ENCODE measurements at regions not wholly inside any gene's neighbourhood (a gene's known extent, or its start where the extent isn't known, plus 50 kb on each side); places are given as distances from the start of the nearest gene placed in this dataset.

- ATAC-seq: no peak
- H3K4me2 ChIP-seq: no peak overlapping the region
Measured at GRCh38 chr4:13891544-13891939, 264.0 kb upstream of the BOD1L1 start.

GRCh38 chr4:13892739-13893105 lies 265.2 kb upstream of the BOD1L1 start:
- Mint-ChIP-seq H3K4me1 (no peaks in the 10 kb centered on the region), H3K27me3 (ENCODE audit: insufficient read depth, low read depth, poor library complexity) (peaks cover 4% of the 10 kb centered on the region), H3K27ac (no peak overlapping the region), H3K9me3 (no peaks in the 10 kb centered on the region), H3K4me3 (no peak overlapping the region), H3K36me3 (ENCODE audit: low read depth) (no peaks in the 10 kb centered on the region)
- DNase-seq (ENCODE audit: low spot score): no peak
- Histone ChIP-seq H4K20me1 (replicated peaks; ENCODE audit: insufficient read depth) (no peaks in the 10 kb centered on the region), H3K4me2 (no peak overlapping the region), H3K36me3 (ENCODE audit: insufficient read depth) (no peaks in the 10 kb centered on the region), H2AFZ (no peak overlapping the region), H3K27ac (ENCODE audit: low read depth) (no peak overlapping the region), H3K27me3 (ENCODE audit: insufficient read depth) (no peaks in the 10 kb centered on the region), H3K4me3 (no peak overlapping the region), H3K9me2 (ENCODE audit: insufficient read depth) (peaks cover 5% of the 10 kb centered on the region), H3F3A (replicated peaks; ENCODE audit: low read depth) (no peaks in the 10 kb centered on the region), H3K4me1 (ENCODE audit: insufficient read depth) (no peaks in the 10 kb centered on the region), H3K79me2 (replicated peaks; ENCODE audit: insufficient read depth) (no peaks in the 10 kb centered on the region)
- no peak for ATAC-seq
- no peak for TF ChIP-seq ZNF114 (CRISPR knock-in tag; IDR thresholded peaks at IDR 0.05)
- no peak for TF ChIP-seq EZH2 (IDR thresholded peaks at IDR 0.05; ENCODE audit: low read depth, unreplicated experiment)
- TF ChIP-seq POLR2AphosphoS5 (IDR thresholded peaks at IDR 0.05; ENCODE audit: low read depth): no peak
- no peak for TF ChIP-seq STAT1 (IDR thresholded peaks at IDR 0.05; ENCODE audit: unreplicated experiment)
- no peak for TF ChIP-seq CREB1 (CRISPR knock-in tag; IDR thresholded peaks at IDR 0.05; ENCODE audit: low read depth)
- TF ChIP-seq ZNF331 (CRISPR knock-in tag; IDR thresholded peaks at IDR 0.05; ENCODE audit: low read depth): no peak
- TF ChIP-seq, protein P1, sequence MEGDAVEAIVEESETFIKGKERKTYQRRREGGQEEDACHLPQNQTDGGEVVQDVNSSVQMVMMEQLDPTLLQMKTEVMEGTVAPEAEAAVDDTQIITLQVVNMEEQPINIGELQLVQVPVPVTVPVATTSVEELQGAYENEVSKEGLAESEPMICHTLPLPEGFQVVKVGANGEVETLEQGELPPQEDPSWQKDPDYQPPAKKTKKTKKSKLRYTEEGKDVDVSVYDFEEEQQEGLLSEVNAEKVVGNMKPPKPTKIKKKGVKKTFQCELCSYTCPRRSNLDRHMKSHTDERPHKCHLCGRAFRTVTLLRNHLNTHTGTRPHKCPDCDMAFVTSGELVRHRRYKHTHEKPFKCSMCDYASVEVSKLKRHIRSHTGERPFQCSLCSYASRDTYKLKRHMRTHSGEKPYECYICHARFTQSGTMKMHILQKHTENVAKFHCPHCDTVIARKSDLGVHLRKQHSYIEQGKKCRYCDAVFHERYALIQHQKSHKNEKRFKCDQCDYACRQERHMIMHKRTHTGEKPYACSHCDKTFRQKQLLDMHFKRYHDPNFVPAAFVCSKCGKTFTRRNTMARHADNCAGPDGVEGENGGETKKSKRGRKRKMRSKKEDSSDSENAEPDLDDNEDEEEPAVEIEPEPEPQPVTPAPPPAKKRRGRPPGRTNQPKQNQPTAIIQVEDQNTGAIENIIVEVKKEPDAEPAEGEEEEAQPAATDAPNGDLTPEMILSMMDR (conservative IDR thresholded peaks at IDR 0.05; ENCODE audit: low read depth in 2 of 2): no peak
- no peak for TF ChIP-seq NANOG (IDR thresholded peaks at IDR 0.05; ENCODE audit: borderline replicate concordance)
- TF ChIP-seq, protein P2, sequence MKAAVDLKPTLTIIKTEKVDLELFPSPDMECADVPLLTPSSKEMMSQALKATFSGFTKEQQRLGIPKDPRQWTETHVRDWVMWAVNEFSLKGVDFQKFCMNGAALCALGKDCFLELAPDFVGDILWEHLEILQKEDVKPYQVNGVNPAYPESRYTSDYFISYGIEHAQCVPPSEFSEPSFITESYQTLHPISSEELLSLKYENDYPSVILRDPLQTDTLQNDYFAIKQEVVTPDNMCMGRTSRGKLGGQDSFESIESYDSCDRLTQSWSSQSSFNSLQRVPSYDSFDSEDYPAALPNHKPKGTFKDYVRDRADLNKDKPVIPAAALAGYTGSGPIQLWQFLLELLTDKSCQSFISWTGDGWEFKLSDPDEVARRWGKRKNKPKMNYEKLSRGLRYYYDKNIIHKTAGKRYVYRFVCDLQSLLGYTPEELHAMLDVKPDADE (IDR thresholded peaks at IDR 0.05): no peak
- TF ChIP-seq JUNB (IDR thresholded peaks at IDR 0.05; ENCODE audit: unreplicated experiment): no peak
- no peak for TF ChIP-seq EZH2phosphoT487 (IDR thresholded peaks at IDR 0.05; ENCODE audit: unreplicated experiment)
- no peak for TF ChIP-seq ZNF462 (CRISPR knock-in tag; IDR thresholded peaks at IDR 0.05)

More at GRCh38 chr4:13891544-13891939, 264.0 kb upstream of the BOD1L1 start:
- no peaks in the 10 kb centered on the region for H3K36me3 ChIP-seq (ENCODE audit: insufficient read depth)
- Mint-ChIP-seq H3K9me3 (no peaks in the 10 kb centered on the region), H3K4me3 (no peak overlapping the region), H3K4me1 (no peaks in the 10 kb centered on the region), H3K27me3 (ENCODE audit: insufficient read depth, low read depth, poor library complexity) (peaks cover 4% of the 10 kb centered on the region), H3K36me3 (ENCODE audit: low read depth) (no peaks in the 10 kb centered on the region), H3K27ac (no peak overlapping the region; the same call in 1 of the 2 replicates)
- peaks cover 4% of the 10 kb centered on the region; the same call in 1 of the 2 replicates for H3K9me2 ChIP-seq (ENCODE audit: insufficient read depth)
- no peak for DNase-seq (ENCODE audit: low spot score)
- no peak overlapping the region for H3K27ac ChIP-seq (ENCODE audit: low read depth)
- H2AFZ ChIP-seq: no peak overlapping the region
- H3K4me1 ChIP-seq (ENCODE audit: insufficient read depth): no peaks in the 10 kb centered on the region
- H4K20me1 ChIP-seq (replicated peaks; ENCODE audit: insufficient read depth): no peaks in the 10 kb centered on the region
- H3K79me2 ChIP-seq (replicated peaks; ENCODE audit: insufficient read depth): no peaks in the 10 kb centered on the region
- no peaks in the 10 kb centered on the region for H3K27me3 ChIP-seq (ENCODE audit: insufficient read depth)
- TF ChIP-seq EZH2phosphoT487 (IDR thresholded peaks at IDR 0.05; ENCODE audit: unreplicated experiment) (no peak), ZNF331 (CRISPR knock-in tag; IDR thresholded peaks at IDR 0.05; ENCODE audit: low read depth) (no peak), POLR2AphosphoS5 (IDR thresholded peaks at IDR 0.05; ENCODE audit: low read depth) (no peak)
- H3K4me3 ChIP-seq: no peak overlapping the region
- no peaks in the 10 kb centered on the region for H3F3A ChIP-seq (replicated peaks; ENCODE audit: low read depth)

Data from GM23338 (cell line).